ENCODE measurements at regions not wholly inside any gene's neighbourhood (a gene's known extent, or its start where the extent isn't known, plus 50 kb on each side); places are given as distances from the start of the nearest gene placed in this dataset.

DNA sequence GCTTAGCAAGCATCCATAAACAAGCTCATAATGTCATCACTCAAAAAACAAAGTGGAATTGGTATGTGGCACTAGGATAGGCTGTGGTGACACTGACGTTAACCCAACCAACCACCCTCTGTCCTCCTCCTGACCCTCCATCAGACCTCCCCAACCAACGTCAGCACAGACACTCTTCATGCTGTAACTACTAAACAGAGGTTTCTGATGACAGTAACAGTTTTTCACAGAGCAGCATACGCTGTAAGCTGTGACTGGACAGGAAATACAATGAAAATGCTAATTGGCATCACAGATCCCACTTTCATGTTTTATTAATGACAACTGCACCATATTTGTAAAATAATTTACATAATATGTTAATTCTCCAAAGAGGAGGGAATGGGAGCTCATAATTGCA, 238.0 kb downstream of the IRS2 start:
- no peak for TF ChIP-seq EZH2 (IDR thresholded peaks at IDR 0.05; ENCODE audit: insufficient read depth, low read length)
- TF ChIP-seq, protein P1, sequence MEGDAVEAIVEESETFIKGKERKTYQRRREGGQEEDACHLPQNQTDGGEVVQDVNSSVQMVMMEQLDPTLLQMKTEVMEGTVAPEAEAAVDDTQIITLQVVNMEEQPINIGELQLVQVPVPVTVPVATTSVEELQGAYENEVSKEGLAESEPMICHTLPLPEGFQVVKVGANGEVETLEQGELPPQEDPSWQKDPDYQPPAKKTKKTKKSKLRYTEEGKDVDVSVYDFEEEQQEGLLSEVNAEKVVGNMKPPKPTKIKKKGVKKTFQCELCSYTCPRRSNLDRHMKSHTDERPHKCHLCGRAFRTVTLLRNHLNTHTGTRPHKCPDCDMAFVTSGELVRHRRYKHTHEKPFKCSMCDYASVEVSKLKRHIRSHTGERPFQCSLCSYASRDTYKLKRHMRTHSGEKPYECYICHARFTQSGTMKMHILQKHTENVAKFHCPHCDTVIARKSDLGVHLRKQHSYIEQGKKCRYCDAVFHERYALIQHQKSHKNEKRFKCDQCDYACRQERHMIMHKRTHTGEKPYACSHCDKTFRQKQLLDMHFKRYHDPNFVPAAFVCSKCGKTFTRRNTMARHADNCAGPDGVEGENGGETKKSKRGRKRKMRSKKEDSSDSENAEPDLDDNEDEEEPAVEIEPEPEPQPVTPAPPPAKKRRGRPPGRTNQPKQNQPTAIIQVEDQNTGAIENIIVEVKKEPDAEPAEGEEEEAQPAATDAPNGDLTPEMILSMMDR (IDR thresholded peaks at IDR 0.05; ENCODE audit: insufficient read depth, low read depth, low read length) = no peak
